GM20000 (cell line): ENCODE measurements at regions not wholly inside any gene's neighbourhood (a gene's known extent, or its start where the extent isn't known, plus 50 kb on each side); places are given as distances from the start of the nearest gene placed in this dataset.

Source experiments
- DNase-seq: peaks from one replicate; pipeline ENCODE4 v3.0.0; 2012; ENCODE audit warnings: low spot score
- TF ChIP-seq, protein P1 (sequence below): IDR thresholded peaks from 2 replicates; pipeline ENCODE4 v1.5.1; 2012; ENCODE audit warnings: mild to moderate bottlenecking, control low read depth; ENCODE audit errors: extremely low read depth, missing control alignments

DNA sequence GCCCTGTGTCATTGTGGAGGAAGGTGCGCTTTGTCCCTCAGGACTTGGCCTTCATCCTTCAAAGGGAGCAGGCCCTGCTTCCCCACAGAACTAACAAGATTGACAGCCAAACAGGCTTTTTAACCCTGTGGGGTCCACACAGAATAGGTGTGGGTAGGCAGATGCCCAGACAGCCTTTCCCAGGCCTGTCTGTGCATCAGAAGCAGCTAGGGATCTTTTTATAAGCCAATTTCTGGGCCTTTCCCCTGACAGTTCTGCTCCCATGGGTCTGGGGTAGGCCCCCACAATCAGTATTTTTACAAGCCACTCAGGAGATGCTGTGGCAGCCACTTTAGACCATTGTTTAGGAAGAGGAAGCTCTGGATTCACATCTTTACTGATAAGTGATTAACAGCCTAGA, 69.2 kb downstream of the MRPL46 start:
- TF ChIP-seq, protein P1, sequence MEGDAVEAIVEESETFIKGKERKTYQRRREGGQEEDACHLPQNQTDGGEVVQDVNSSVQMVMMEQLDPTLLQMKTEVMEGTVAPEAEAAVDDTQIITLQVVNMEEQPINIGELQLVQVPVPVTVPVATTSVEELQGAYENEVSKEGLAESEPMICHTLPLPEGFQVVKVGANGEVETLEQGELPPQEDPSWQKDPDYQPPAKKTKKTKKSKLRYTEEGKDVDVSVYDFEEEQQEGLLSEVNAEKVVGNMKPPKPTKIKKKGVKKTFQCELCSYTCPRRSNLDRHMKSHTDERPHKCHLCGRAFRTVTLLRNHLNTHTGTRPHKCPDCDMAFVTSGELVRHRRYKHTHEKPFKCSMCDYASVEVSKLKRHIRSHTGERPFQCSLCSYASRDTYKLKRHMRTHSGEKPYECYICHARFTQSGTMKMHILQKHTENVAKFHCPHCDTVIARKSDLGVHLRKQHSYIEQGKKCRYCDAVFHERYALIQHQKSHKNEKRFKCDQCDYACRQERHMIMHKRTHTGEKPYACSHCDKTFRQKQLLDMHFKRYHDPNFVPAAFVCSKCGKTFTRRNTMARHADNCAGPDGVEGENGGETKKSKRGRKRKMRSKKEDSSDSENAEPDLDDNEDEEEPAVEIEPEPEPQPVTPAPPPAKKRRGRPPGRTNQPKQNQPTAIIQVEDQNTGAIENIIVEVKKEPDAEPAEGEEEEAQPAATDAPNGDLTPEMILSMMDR = no peak
- no peak for DNase-seq

DNA sequence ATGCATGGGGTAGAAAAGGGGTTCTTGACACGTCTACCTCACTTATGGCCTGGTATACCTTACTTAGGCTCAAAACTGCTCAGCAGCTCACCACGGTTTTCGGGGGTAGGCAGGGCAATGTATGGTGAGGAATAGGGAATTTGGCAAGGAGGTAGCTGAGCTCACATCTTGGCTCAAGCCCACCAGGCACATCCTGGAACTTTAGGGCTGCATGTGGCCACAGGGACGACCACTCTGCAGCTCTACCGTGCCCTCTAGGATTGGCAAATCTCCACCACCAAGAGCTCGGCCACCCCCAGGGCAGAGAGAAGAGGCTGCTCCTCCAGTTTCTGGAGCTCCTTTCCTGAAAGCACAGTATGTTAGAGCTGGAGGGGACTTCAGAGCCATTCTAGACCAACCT, 69.7 kb downstream of the MRPL46 start:
- TF ChIP-seq, protein P1 = no peak
- no peak for DNase-seq

DNA sequence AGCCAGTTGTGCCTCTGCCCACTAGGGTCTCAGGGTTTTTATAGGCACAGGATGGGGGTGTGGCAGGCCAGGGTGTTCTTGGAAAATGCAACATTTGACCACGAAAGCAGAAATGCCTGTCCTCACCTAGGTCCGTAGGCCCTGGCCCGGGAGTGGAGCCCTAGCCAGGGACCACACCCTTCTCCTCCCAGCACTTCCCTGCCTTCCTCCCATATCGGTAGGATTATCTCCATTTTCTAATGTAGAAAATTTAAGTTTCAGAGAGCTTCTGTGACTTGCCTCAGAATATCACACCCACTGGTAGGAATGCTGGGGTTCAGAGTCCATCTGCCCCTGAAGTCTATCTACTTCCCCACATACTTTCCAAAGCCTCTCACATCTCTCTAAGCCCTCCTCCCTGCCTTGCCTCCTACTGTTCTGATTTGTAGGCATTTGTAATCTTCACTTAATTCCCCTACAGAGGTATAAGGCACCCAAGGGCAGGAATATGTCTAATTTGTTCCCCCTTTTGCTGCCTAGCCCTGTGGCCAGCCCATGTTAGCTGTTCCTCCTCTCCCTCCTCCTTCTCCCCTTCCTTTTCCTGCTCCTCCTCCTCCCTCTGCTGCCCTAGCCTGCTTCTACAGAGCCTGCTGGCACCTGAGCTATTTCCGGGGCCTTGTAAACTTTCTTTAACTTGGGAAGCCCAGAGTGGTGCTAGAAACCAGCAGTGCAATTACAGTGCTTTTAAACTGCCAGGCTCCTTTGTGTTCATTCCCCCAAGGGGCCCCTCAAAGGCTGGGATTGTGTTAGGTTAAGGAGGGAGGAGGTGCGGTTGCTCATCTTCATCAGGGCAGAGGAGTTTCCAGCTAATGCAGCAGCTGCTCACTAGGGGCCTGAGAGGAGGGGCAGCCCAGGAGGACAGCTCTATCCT, 71.1 kb downstream of the MRPL46 start:
- DNase-seq = no peak
- TF ChIP-seq, protein P1 = no peak

DNA sequence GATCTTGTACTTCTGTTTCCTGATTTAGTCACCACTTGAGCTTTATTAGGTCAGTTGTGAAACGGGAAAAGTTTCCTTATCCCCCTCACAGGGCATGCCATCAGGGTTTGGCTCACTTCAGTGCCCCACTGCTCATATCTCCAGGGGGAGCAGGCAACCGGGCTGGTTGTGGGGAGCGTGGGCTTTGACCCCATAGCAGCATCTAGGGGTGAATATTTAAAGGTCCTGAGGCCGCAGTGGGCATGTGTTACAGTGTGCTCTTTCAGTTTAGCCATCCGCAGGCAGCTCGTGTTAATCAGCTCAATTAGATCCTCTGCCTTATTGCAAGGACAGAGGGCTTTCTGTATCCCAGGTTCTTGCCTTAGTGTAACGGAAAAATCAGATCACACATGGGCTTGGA, 71.9 kb downstream of the MRPL46 start:
- TF ChIP-seq, protein P1 = no peak
- DNase-seq = no peak

DNA sequence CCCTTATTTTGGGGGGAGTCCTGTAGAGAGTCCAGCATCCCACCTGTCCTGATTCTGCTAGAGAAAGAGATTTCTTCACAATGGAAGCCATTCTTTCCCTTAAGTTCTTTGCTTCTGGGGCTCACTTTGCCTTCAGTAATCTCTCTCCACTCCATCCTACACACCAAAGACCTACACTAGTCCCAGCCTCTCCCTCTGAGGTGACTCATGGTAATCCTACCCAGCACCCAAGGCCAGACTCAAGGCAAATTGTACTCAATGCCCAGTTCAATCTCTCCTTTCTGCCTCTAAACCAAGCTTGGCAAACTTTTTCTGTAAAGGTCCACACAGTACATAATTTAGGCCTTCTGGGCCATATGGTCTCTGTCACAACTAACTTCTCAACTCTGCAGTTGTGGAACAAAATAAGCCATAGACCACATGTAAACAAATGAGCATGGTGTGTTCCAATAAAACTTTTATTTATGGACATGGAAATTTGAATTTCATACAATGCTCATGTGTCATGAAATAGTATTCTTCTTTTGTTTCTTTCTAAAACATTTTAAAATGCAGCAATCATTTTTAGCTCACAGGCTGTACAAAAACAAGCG, 72.5 kb downstream of the MRPL46 start:
- no peak for DNase-seq
- TF ChIP-seq, protein P1 = no peak

DNA sequence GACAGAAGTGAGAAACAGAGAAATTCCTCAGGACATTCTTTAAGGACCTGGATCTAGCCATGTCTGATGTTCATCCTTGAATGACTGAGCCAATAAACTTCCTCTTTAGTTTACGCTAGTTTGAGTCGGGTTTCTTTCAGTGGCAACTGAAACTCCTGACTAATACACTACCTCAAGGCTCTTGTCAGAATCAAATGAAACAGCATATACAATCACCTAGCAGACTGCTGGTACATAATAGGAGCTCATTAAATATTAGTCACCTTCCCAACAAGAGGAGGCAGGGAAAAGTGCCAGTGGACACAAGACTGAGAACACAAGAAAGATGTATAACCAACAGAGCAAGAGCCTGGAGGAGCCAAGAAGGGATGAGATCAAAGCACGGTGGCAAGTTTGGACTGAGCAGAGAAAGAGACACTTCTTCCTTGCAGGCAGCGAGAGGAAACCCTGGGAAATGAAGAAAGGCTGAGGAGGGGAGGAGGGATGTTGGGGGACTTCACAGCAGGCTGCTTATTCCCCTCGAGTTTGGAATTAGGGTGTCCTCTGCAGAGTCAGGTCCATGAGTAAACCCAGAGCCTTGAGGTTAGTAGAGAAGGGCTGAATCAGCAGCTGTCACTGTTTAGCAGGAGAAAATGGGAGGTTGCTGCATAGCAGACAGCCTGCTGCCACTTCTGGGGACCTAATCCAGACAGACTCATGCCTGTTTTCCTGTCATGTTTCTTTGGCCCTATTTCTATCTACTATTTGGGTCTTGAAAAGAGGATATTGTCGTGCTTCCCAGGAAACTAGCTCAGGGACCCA, 73.3 kb downstream of the MRPL46 start:
- DNase-seq = no peak
- TF ChIP-seq, protein P1 = no peak

DNA sequence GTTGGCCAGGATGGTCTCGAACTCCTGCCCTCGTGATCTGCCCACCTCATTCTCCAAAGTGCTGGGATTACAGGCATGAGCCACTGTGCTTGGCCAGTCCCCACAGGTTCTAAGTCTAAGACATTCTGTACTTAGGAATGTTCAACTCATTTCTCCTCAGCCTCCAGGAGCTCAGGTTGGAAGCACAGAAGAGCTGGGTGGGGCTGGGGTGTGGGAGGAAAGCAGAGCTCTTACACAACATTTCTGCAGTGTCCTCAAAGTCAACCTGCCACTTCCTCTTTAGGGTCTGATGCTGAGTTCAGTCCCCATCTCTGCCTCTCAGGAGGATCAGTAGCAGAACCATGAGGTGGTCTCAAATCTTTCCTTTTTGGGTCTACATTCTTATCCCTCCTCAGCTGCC, 75.5 kb downstream of the MRPL46 start:
- TF ChIP-seq, protein P1 = no peak

More for the DNA sequence above, 75.5 kb downstream of the MRPL46 start:
- DNase-seq = no peak
